Glutamatergic neuron (in vitro differentiated cells): ENCODE measurements at regions not wholly inside any gene's neighbourhood (a gene's known extent, or its start where the extent isn't known, plus 50 kb on each side); places are given as distances from the start of the nearest gene placed in this dataset.

ENCODE experiments used
- DNase-seq: peaks from one replicate; pipeline ENCODE4 v3.0.0; 2022
- H3K27ac Mint-ChIP-seq: one replicate; pipeline ENCODE4 v1.8.0; 2020; ENCODE audit warnings: mild to moderate bottlenecking, mixed read lengths, inconsistent platforms; ENCODE audit not compliant: unreplicated experiment
- H3K27me3 Mint-ChIP-seq: one replicate; pipeline ENCODE4 v1.8.0; 2020; ENCODE audit warnings: mild to moderate bottlenecking, moderate library complexity, mixed read lengths, inconsistent platforms; ENCODE audit not compliant: unreplicated experiment
- H3K36me3 Mint-ChIP-seq: one replicate; pipeline ENCODE4 v1.8.0; 2020; ENCODE audit warnings: mild to moderate bottlenecking, mixed read lengths, inconsistent platforms; ENCODE audit not compliant: unreplicated experiment
- H3K4me1 Mint-ChIP-seq: one replicate; pipeline ENCODE4 v1.8.0; 2020; ENCODE audit warnings: mild to moderate bottlenecking, low read depth, mixed read lengths, inconsistent platforms; ENCODE audit not compliant: unreplicated experiment
- H3K4me3 Mint-ChIP-seq: one replicate; pipeline ENCODE4 v1.8.0; 2020; ENCODE audit warnings: mild to moderate bottlenecking, mixed read lengths, inconsistent platforms; ENCODE audit not compliant: unreplicated experiment
- H3K9me3 Mint-ChIP-seq: one replicate; pipeline ENCODE4 v1.8.0; 2020; ENCODE audit warnings: mild to moderate bottlenecking, moderate library complexity, mixed read lengths, inconsistent platforms; ENCODE audit not compliant: unreplicated experiment
- CTCF ChIP-seq: fragments of 200-600 bp; sonication (generic); IDR thresholded peaks from one replicate; pipeline ENCODE4 v1.5.0; 2021; ENCODE audit not compliant: partially characterized antibody, unreplicated experiment

- Mint-ChIP-seq H3K4me3 (no peak overlapping the region), H3K27ac (no peak overlapping the region), H3K27me3 (no peaks in the 10 kb centered on the region), H3K36me3 (no peaks in the 10 kb centered on the region), H3K9me3 (peaks cover 1% of the 10 kb centered on the region), H3K4me1 (peaks cover 9% of the 10 kb centered on the region)
- DNase-seq = no peak
- no peak for TF ChIP-seq CTCF
Observed at GRCh38 chr13:94822356-94822755, 110.0 kb upstream of the SOX21 start.

GRCh38 chr13:94816256-94816655 lies 103.9 kb upstream of the SOX21 start:
- H3K27me3 Mint-ChIP-seq = no peaks in the 10 kb centered on the region
- no peak overlapping the region for H3K27ac Mint-ChIP-seq

GRCh38 chr13:94813920-94814475 lies 101.7 kb upstream of the SOX21 start:
- H3K27ac Mint-ChIP-seq = no peak overlapping the region
- H3K9me3 Mint-ChIP-seq = no peaks in the 10 kb centered on the region
- no peak overlapping the region for H3K4me3 Mint-ChIP-seq
- no peak for DNase-seq
- H3K27me3 Mint-ChIP-seq = no peaks in the 10 kb centered on the region
- TF ChIP-seq CTCF = no peak
- no peaks in the 10 kb centered on the region for H3K36me3 Mint-ChIP-seq
- no peaks in the 10 kb centered on the region for H3K4me1 Mint-ChIP-seq

More at GRCh38 chr13:94816256-94816655, 103.9 kb upstream of the SOX21 start:
- Mint-ChIP-seq H3K36me3 (no peaks in the 10 kb centered on the region), H3K4me1 (peaks cover 2% of the 10 kb centered on the region), H3K4me3 (no peak overlapping the region), H3K9me3 (no peaks in the 10 kb centered on the region)
- no peak for TF ChIP-seq CTCF
- DNase-seq = no peak

- H3K36me3 Mint-ChIP-seq = no peaks in the 10 kb centered on the region
- no peak for TF ChIP-seq CTCF
- DNase-seq = no peak
- H3K27ac Mint-ChIP-seq = no peak overlapping the region
- H3K27me3 Mint-ChIP-seq = no peaks in the 10 kb centered on the region
- no peaks in the 10 kb centered on the region for H3K4me1 Mint-ChIP-seq
- H3K4me3 Mint-ChIP-seq = no peak overlapping the region
- no peaks in the 10 kb centered on the region for H3K9me3 Mint-ChIP-seq
Observed at GRCh38 chr13:94811753-94812152, 99.4 kb upstream of the SOX21 start.

GRCh38 chr13:94800423-94800822 lies 88.1 kb upstream of the SOX21 start:
- Mint-ChIP-seq H3K27ac (no peak overlapping the region), H3K9me3 (no peaks in the 10 kb centered on the region), H3K4me1 (no peaks in the 10 kb centered on the region), H3K27me3 (no peaks in the 10 kb centered on the region), H3K36me3 (no peaks in the 10 kb centered on the region), H3K4me3 (no peak overlapping the region)
- TF ChIP-seq CTCF = no peak
- no peak for DNase-seq
